ENCODE measurements at regions not wholly inside any gene's neighbourhood (a gene's known extent, or its start where the extent isn't known, plus 50 kb on each side); places are given as distances from the start of the nearest gene placed in this dataset.

DNA sequence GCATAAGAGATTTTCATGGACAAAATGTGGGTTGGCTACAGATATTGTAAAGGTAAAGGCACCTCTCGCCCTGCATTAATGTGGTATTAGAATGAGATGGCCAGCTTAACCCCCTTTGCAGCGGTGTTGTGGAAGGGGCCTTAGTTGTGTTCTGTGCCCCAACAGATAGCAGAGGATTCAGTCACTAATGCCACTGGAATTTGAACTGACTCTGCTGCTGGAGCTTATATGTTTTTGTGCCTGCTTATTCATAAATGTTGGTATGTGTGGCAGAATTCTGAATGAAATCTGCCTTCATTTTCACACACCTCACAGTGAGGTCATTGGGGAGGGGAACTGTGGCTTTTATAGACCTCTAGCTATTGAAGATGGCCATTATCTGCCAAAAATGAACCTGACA lies 90.7 kb upstream of the ITGA6 start:
- FAIRE-seq: no peak
- 48 to 50% methylated on average over 2 of the region's 2 CpGs for WGBS, 2 donors

DNA sequence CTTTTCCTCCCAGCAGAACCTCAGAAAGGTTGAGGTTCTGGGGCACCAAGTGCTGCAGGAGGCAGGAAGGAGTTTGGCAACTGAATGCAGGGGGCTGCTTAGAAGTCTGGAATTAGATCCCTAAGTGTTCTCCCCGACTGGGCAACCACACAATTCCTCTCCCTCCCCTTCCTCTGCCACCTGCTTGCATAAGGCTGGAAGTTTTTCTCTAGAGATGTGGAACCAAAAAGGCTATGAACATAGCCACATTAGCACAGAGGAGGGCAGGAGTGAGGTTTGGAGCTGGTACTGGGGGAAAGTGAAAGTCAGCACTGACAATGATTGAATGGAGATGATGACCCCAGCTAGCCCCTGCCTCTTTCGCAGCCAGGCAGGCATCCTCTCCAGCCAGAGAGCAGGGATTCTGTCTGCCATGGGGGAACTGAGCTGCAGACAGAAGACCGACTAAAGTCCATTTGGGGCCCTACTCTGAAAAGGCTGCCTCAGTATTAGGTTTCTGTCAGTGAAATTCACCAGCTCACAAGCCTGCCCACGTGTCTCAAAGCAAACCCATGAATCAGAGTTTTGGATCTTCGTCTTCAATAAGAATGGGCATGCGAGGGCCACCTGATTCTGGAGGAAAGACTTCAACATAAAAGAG lies 87.9 kb upstream of the ITGA6 start:
- intact Hi-C loops (cut with DNase I): no loop called here
- Histone ChIP-seq H3K36me3 (no peaks in the 10 kb centered on the region), H3K4me3 (no peak overlapping the region), H3K27me3 (no peaks in the 10 kb centered on the region), H3K4me1 (peaks cover 24 to 42% (median 40%) of the 10 kb centered on the region in 3 donors), H3K9me3 (no peaks in the 10 kb centered on the region), H3K27ac (peak overlapping the region; percentile 11 to 88 (median 76))
- DNase-seq: no peak
- 15 to 18% methylated on average over 6 of the region's 6 CpGs for WGBS, 2 donors
- TF ChIP-seq, protein P1, sequence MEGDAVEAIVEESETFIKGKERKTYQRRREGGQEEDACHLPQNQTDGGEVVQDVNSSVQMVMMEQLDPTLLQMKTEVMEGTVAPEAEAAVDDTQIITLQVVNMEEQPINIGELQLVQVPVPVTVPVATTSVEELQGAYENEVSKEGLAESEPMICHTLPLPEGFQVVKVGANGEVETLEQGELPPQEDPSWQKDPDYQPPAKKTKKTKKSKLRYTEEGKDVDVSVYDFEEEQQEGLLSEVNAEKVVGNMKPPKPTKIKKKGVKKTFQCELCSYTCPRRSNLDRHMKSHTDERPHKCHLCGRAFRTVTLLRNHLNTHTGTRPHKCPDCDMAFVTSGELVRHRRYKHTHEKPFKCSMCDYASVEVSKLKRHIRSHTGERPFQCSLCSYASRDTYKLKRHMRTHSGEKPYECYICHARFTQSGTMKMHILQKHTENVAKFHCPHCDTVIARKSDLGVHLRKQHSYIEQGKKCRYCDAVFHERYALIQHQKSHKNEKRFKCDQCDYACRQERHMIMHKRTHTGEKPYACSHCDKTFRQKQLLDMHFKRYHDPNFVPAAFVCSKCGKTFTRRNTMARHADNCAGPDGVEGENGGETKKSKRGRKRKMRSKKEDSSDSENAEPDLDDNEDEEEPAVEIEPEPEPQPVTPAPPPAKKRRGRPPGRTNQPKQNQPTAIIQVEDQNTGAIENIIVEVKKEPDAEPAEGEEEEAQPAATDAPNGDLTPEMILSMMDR (IDR thresholded peaks at IDR 0.05): no peak
- no peak for FAIRE-seq
- peak; percentile 14 to 21 (median 21) for ATAC-seq

More for the DNA sequence above, 90.7 kb upstream of the ITGA6 start:
- intact Hi-C loops (cut with DNase I): no loop called here
- Histone ChIP-seq H3K9me3 (no peaks in the 10 kb centered on the region), H3K36me3 (no peaks in the 10 kb centered on the region), H3K4me3 (no peak overlapping the region), H3K27ac (no peak overlapping the region), H3K4me1 (peaks cover 34 to 45% (median 40%) of the 10 kb centered on the region in 3 donors), H3K27me3 (no peaks in the 10 kb centered on the region)
- TF ChIP-seq, protein P1 (IDR thresholded peaks at IDR 0.05): no peak
- no peak for DNase-seq
- no peak for ATAC-seq

DNA sequence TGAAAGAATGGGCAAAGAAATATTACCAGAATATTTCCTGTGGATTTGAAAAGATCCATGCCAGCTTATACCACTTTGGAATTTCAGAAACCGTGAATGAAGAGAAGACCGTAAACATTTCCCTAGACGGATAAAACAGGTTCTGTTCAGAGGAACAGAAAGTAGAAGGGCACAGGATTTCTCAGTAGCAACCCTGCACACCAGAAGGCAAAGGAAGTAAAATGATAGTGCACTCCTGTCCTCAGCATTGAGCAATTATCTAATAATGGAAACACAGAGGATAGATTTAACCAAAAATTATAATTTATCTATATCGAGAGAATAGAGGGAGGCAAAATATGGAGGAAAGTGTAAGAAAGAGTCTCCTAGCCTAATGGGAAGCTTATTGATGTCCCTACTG lies 87.0 kb upstream of the ITGA6 start:
- WGBS, 2 donors: 9 to 11% methylated on average over 4 of the region's 4 CpGs
- H3K27ac ChIP-seq: peak overlapping the region; percentile 46 to 88 (median 76)
- ATAC-seq: peak in 3 of 4 donors; percentile 1 to 26 (median 15)

DNA sequence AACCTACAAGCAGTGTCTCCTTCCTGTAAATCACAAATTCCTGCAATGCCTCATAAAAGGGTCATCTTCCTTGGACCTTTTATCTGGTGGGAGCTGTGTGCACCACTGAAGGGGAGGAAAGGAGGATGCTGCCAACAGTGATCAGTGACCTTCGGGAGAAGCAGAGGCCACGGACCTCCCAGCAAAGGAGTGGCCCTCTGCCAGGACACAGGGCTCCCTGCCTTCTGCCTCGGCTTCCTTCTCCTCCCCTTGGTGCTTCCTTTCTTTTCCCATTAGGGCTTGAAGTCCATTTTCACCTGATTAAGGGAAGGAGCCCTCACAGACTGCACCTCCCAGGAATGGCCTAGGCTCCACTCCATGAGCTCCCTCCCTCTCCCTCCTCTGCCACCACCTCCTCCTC lies 85.3 kb upstream of the ITGA6 start:
- no peaks in the 10 kb centered on the region for H3K27me3 ChIP-seq
- 13 to 24% methylated on average over 3 of the region's 3 CpGs for WGBS, 2 donors
- intact Hi-C loops (cut with DNase I): no loop called here
- DNase-seq (peak in 1 of 6 donors; percentile 43), ATAC-seq (peak in 2 of 4 donors; percentile 4 to 12), FAIRE-seq (no peak)
- H3K4me3 ChIP-seq: no peak overlapping the region
- TF ChIP-seq, protein P1 (IDR thresholded peaks at IDR 0.05): no peak
- H3K4me1 ChIP-seq: peaks cover 19 to 40% (median 31%) of the 10 kb centered on the region in 3 donors
- H3K9me3 ChIP-seq: no peaks in the 10 kb centered on the region
- H3K27ac ChIP-seq: peak overlapping the region in 3 of 4 donors; percentile 18 to 88 (median 85)
- no peaks in the 10 kb centered on the region for H3K36me3 ChIP-seq

More for the DNA sequence above, 87.0 kb upstream of the ITGA6 start:
- H3K4me3 ChIP-seq: peak overlapping the region in 1 of 4 donors; percentile 16
- intact Hi-C loops (cut with DNase I): no loop called here
- peaks cover 19 to 40% (median 36%) of the 10 kb centered on the region in 3 donors for H3K4me1 ChIP-seq
- H3K27me3 ChIP-seq: no peaks in the 10 kb centered on the region
- H3K36me3 ChIP-seq: no peaks in the 10 kb centered on the region
- H3K9me3 ChIP-seq: no peaks in the 10 kb centered on the region
- DNase-seq: no peak
- no peak for FAIRE-seq
- TF ChIP-seq, protein P1 (IDR thresholded peaks at IDR 0.05): no peak

DNA sequence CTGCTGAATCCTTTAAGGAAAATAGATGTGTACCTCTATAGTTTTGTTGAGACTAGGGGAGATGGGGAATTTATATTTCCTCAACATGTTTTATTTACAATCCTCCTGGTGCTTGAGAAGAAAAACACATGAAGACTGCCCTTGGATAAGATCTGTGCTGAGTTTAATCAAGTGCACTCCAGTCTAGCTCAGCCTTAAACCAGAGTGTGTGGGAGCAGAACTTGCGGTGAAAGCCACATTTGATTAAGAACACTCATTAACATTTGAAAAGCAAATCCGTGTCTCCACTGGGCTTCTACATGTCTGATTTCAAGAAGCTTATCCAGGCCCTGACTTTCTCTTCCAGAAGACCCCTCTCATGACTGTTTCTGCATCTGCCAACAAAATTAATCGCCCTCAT lies 84.8 kb upstream of the ITGA6 start:
- ATAC-seq: peak in 1 of 4 donors; percentile 43
- TF ChIP-seq, protein P1 (IDR thresholded peaks at IDR 0.05): no peak
- WGBS, 2 donors: 43 to 44% methylated on average over 3 of the region's 3 CpGs
- intact Hi-C loops (cut with DNase I): no loop called here
- Histone ChIP-seq H3K27ac (peak overlapping the region in 2 of 4 donors; percentile 85 to 88), H3K9me3 (no peaks in the 10 kb centered on the region), H3K36me3 (no peaks in the 10 kb centered on the region), H3K27me3 (no peaks in the 10 kb centered on the region), H3K4me3 (no peak overlapping the region), H3K4me1 (peaks cover 19 to 40% (median 31%) of the 10 kb centered on the region in 3 donors)
- no peak for DNase-seq
- FAIRE-seq: no peak
